ENCODE measurements at regions not wholly inside any gene's neighbourhood (a gene's known extent, or its start where the extent isn't known, plus 50 kb on each side); places are given as distances from the start of the nearest gene placed in this dataset.

DNA sequence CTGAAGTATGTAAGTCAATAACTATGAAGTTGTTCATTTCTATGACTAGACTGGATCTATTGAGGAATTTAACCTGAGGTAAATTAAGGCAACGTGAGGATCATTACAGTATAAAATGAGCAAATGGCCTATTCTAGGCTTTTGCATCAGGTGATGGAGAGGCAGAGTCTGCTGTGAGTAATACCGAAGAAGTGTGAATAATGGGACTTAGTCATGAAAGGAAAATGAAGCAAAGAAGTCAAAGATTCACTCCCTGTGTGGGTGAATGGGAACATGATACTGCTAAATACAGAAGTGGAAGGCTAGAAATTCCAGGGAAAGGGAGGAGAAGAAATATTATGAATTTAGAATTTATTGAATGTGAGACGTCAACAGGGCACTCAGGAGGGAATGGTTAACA, 774.1 kb downstream of the LIG4 start:
- H3K4me3 ChIP-seq (ENCODE audit: low read length, poor library complexity, severe bottlenecking) = no peak overlapping the region
- H2AFZ ChIP-seq (ENCODE audit: low read length) = no peak overlapping the region
- H3K27me3 ChIP-seq (ENCODE audit: insufficient read depth, low read length, poor library complexity, severe bottlenecking) = no peaks in the 10 kb centered on the region
- no peaks in the 10 kb centered on the region for H3K36me3 ChIP-seq (ENCODE audit: insufficient read depth, low read length)
- H3K4me2 ChIP-seq (ENCODE audit: low read depth, low read length, poor library complexity, severe bottlenecking) = no peak overlapping the region
- no peak overlapping the region for H3K9ac ChIP-seq (ENCODE audit: low read depth, low read length, poor library complexity, severe bottlenecking)
- H3K4me1 ChIP-seq (ENCODE audit: insufficient read depth, low read length, poor library complexity, severe bottlenecking) = no peaks in the 10 kb centered on the region
- TF ChIP-seq, protein P1, sequence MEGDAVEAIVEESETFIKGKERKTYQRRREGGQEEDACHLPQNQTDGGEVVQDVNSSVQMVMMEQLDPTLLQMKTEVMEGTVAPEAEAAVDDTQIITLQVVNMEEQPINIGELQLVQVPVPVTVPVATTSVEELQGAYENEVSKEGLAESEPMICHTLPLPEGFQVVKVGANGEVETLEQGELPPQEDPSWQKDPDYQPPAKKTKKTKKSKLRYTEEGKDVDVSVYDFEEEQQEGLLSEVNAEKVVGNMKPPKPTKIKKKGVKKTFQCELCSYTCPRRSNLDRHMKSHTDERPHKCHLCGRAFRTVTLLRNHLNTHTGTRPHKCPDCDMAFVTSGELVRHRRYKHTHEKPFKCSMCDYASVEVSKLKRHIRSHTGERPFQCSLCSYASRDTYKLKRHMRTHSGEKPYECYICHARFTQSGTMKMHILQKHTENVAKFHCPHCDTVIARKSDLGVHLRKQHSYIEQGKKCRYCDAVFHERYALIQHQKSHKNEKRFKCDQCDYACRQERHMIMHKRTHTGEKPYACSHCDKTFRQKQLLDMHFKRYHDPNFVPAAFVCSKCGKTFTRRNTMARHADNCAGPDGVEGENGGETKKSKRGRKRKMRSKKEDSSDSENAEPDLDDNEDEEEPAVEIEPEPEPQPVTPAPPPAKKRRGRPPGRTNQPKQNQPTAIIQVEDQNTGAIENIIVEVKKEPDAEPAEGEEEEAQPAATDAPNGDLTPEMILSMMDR (conservative IDR thresholded peaks at IDR 0.05; ENCODE audit: low read length) = no peak
- no peak for TF ChIP-seq EZH2phosphoT487 (IDR thresholded peaks at IDR 0.05; ENCODE audit: borderline replicate concordance)
- H3K9me2 ChIP-seq (replicated peaks; ENCODE audit: low read depth, low read length) = no peaks in the 10 kb centered on the region
- no peaks in the 10 kb centered on the region for H3K9me3 ChIP-seq (ENCODE audit: insufficient read depth, low read depth, low read length)
- no peaks in the 10 kb centered on the region for H3F3A ChIP-seq (ENCODE audit: low read depth)
- H4K20me1 ChIP-seq (ENCODE audit: insufficient read depth, low read length, poor library complexity, severe bottlenecking) = no peaks in the 10 kb centered on the region
- no peaks in the 10 kb centered on the region for H3K79me2 ChIP-seq (ENCODE audit: insufficient read depth, low read length)

DNA sequence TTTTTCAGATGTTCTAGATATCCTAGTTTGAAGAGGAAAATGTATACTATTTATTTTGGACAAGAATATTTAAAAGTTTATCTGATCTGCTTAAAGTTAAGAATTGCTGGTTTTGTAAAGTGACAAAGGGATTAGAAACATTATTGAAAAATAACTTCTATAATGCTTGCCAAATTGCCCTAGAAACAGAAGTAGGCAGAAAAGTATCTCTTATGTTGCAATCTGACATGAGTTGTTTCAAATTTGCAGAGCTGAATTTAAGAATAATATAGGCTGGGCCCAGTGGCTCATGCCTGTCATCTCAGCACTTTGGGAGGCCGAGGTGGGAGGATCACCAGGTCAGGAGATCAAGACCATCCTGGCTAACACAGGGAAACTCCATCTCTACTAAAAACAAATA, 777.1 kb downstream of the LIG4 start:
- Histone ChIP-seq H3K36me3 (ENCODE audit: insufficient read depth, low read length) (no peaks in the 10 kb centered on the region), H3K4me1 (ENCODE audit: insufficient read depth, low read length, poor library complexity, severe bottlenecking) (no peaks in the 10 kb centered on the region), H3K9ac (ENCODE audit: low read depth, low read length, poor library complexity, severe bottlenecking) (no peak overlapping the region), H3K27me3 (ENCODE audit: insufficient read depth, low read length, poor library complexity, severe bottlenecking) (no peaks in the 10 kb centered on the region), H3F3A (ENCODE audit: low read depth) (no peaks in the 10 kb centered on the region), H3K9me3 (ENCODE audit: insufficient read depth, low read depth, low read length) (no peaks in the 10 kb centered on the region), H3K4me3 (ENCODE audit: low read length, poor library complexity, severe bottlenecking) (no peak overlapping the region), H2AFZ (ENCODE audit: low read length) (no peak overlapping the region), H4K20me1 (ENCODE audit: insufficient read depth, low read length, poor library complexity, severe bottlenecking) (no peaks in the 10 kb centered on the region), H3K4me2 (ENCODE audit: low read depth, low read length, poor library complexity, severe bottlenecking) (no peak overlapping the region), H3K9me2 (replicated peaks; ENCODE audit: low read depth, low read length) (no peaks in the 10 kb centered on the region), H3K79me2 (ENCODE audit: insufficient read depth, low read length) (no peaks in the 10 kb centered on the region)
- TF ChIP-seq, protein P1 (conservative IDR thresholded peaks at IDR 0.05; ENCODE audit: low read length) = no peak
- no peak for TF ChIP-seq EZH2phosphoT487 (IDR thresholded peaks at IDR 0.05; ENCODE audit: borderline replicate concordance)

DNA sequence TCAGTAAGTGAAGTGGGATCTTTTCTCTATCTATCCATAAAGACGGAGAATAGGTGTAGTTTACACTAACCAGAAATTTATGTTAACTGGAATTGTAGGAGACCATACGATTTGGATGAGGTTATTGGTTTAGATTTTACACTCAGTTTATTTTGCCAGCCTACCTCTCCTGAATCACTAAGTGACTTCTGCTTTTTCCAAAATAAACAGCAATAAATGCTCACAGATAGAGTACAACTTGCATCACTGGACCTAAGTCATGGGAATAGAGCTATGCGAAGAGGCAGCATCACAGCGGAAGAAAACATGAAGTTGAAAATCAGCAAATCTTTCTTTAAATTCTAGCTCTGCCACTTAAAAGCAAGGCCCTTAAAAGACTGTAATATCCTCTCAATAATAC, 781.0 kb downstream of the LIG4 start:
- Histone ChIP-seq H3K36me3 (ENCODE audit: insufficient read depth, low read length) (no peaks in the 10 kb centered on the region), H3K27me3 (ENCODE audit: insufficient read depth, low read length, poor library complexity, severe bottlenecking) (no peaks in the 10 kb centered on the region), H3F3A (ENCODE audit: low read depth) (no peaks in the 10 kb centered on the region), H3K4me2 (ENCODE audit: low read depth, low read length, poor library complexity, severe bottlenecking) (no peak overlapping the region), H2AFZ (ENCODE audit: low read length) (no peak overlapping the region), H3K9ac (ENCODE audit: low read depth, low read length, poor library complexity, severe bottlenecking) (no peak overlapping the region), H3K9me2 (replicated peaks; ENCODE audit: low read depth, low read length) (no peaks in the 10 kb centered on the region), H4K20me1 (ENCODE audit: insufficient read depth, low read length, poor library complexity, severe bottlenecking) (no peaks in the 10 kb centered on the region), H3K9me3 (ENCODE audit: insufficient read depth, low read depth, low read length) (no peaks in the 10 kb centered on the region), H3K4me3 (ENCODE audit: low read length, poor library complexity, severe bottlenecking) (no peak overlapping the region), H3K4me1 (ENCODE audit: insufficient read depth, low read length, poor library complexity, severe bottlenecking) (no peaks in the 10 kb centered on the region), H3K79me2 (ENCODE audit: insufficient read depth, low read length) (no peaks in the 10 kb centered on the region)
- TF ChIP-seq, protein P1 (conservative IDR thresholded peaks at IDR 0.05; ENCODE audit: low read length) = no peak
